Activated CD4-positive, CD25-positive, alpha-beta regulatory T cell treated with anti-CD3 and anti-CD28 coated beads, Interleukin-2, amount 50 U/mL, for 72 hours (primary cell): ENCODE measurements at regions not wholly inside any gene's neighbourhood (a gene's known extent, or its start where the extent isn't known, plus 50 kb on each side); places are given as distances from the start of the nearest gene placed in this dataset.

ENCODE experiments used
- DNase-seq: peaks from one replicate; pipeline ENCODE4 v3.0.0; 2021

DNA sequence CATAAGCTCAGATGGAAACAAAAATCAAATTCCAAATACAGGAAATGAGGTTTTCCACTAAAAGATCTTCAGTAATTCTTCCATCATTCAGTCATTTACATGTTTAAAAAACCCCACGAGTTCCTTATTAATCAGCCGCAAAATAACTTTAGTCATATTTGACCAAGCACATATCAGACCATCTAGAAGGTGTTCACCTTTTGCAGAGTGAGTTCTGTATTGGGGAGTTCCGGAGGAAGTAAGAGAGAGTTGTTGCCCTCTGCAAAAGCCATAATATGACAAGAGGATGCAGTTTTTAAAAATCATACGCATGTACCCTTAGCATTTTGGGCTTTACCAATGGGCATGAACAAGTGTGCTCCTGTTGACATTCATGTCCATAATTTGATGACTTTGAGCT lies 61.6 kb downstream of the CCR1 start:
- DNase-seq = no peak

- DNase-seq = no peak
Measured at GRCh38 chr3:46146021-46146420, 62.1 kb downstream of the CCR1 start.

- no peak for DNase-seq
Measured at GRCh38 chr3:46145147-46145546, 63.0 kb downstream of the CCR1 start.

DNA sequence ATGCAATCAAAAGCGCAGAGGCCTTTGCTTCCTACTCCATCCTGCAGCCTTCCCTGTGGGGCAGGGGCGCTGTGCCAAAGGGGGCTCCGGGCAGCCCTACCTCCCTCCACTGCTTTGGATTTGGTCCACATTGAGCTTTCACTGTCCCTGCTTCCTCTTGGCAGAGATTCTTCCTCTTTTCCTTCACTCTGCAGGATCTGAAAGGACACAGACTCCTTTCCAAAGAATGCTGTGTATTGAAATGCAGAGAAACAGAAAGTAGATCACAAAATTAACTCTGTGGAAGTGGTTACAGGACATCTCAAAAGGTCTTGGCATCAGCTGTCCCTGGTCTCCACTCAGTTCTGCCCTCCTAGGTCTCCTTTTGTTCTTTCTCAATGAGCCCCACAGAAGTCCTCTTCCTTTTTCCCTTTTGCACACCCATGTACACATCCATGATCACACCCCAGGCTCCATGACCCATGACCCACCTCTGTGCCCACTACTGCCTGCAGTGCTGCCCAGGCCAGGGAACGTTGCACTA lies 64.1 kb downstream of the CCR1 start:
- DNase-seq = no peak

DNA sequence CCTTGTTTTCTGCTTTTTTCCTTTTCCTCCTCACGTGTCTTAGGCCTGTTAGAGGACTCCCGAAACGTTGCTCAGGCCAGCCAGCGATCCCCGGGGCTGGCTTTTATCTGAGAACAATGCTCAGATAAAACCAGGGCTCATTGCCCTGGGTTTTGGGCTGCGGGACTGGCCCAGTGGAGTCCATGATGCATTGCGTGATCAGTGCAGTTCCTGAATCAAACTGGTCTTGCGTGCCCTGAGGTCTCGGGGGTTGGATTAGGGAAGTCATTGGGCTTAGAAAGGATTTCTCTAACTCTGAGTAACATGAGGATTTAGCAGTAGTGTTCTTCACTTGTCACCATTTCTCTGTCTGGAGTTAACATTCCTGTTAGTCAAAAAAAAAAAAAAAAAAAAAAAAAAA lies 66.3 kb downstream of the CCR1 start:
- no peak for DNase-seq

- DNase-seq = no peak
Measured at GRCh38 chr3:46138581-46138980, 69.5 kb downstream of the CCR1 start.

DNA sequence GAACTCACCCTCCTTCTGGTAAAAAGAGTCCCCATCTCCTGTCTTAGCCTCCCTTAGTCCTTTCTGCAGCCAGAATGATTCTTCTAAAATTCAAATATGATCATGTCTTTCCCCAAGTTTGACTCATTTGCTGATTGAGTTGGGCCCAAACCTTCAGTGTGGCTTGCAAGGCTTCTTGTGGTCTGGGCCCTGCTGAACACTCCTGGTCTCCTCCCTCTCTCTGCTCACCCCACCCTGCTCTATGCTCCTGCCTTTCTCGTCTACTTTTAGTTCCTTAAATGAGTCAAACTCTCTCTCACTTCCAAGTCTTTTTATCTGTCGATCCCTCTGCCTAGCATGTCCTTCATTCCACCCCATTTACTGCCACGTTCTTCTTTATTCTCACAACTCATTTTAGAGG lies 72.6 kb downstream of the CCR1 start:
- DNase-seq = no peak

GRCh38 chr3:46133285-46133684 lies 74.8 kb downstream of the CCR1 start:
- no peak for DNase-seq

- no peak for DNase-seq
Measured at GRCh38 chr3:46132565-46132964, 75.5 kb downstream of the CCR1 start.

DNA sequence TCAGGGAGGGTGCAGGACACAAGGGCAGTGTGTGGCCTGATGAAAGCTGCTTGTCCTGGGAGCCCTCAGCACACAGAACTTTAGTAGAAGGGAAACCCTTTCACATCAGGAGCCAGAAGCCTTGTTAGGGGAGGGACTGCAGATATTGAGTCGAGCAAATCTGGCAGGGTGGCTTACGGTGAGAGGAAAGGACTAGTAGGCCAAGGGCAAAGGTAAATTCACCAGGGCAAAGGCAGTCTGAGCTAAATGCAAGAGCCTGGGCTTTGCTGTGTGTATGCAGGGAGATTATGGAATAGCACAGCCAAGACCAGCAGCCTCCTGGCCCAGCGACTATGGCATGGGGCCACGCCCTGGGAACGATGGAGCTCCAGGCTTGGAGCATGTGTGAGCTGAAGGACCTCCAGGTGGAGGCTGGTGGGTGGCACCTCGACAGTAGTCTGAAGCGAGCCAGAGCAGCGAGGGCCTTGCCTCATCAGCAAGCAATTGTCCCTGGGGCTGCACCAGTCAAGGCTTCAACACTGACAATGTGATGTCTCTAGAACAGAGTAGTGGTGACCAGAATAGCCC lies 76.1 kb downstream of the CCR1 start:
- DNase-seq = no peak

- no peak for DNase-seq
Measured at GRCh38 chr3:46130631-46131310, 77.3 kb downstream of the CCR1 start.

GRCh38 chr3:46129588-46130272 lies 78.4 kb downstream of the CCR1 start:
- no peak for DNase-seq

DNA sequence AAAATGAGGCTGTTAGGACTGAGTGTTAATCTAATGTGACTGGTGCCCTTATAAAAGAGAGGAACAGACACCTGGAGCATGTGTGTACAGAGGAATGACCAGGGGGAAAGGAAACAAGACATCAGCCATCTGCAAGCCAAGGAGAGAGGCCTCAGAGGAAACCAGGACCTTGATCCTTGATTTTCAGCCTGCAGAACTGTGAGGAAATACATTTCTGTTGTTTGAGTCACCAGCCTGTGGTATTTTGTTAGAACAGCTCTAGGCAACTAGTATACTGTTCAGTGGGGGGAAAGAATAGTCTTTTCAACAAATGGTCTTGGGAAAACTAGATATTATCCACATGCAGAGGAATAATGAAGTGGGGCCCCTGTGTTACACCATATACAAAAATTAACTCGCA lies 80.6 kb downstream of the CCR1 start:
- no peak for DNase-seq

DNA sequence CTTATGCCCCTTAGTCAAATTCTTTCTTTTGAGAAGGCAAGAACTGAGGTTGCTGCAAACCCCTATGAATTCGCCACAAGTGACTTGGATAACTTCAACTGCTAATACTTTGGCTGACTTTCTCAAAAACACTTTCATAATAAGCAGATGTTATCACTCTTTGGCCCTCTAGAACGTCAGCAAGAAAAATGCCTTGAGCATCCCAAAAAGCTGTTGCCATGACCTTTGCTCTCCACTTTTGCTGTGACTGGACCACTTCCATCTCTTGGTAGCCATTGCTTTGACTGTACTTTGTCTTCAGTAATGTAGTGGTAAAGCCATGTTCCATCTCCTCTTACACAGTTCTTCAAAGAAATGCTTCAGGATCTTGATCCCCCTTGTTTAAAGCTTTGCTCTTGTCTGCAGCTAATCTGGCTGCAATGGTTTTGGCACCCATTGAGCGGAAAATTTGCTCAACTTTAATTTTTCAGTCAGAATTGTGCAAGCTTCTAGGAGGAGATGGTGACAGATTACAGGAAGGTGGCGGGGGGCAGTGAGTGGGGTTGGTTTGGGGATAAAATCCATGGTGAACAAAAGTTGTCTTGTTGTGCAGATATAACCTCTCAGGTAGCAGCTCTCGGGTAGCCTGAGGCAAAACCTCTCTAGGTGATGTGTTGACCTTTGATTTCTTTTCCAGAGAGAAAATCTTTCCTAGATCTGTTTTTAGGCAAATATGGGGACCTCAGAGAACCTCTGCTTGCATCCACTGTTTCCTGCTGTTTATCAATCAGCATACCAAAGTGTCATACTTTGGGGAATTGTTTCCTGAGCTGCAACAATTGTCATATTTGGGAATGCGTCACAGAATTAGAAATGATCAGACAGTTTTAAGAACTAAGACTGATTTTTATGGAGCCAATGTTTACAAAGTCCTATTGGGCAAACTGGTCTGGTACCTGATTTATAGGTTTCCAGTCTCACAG lies 83.6 kb downstream of the CCR1 start:
- DNase-seq = no peak

DNA sequence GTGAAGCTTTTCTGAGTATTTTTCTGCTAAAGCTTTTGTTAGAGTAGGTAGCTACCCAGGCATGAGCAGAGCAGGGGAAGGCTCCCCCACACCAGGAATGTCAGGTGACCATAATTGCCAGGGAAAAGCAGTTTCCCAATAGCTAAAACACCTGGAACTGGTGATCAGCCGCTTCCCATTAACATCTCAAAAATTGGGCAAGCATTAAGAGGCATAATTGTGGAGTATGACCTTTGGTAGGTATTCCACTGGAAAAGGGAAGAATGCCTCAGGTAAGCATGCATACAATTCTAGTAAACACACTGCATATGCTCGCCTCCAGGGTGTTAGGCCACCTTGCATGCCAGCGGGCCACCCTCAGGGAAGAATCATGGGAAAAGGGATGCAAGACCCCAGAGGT lies 84.5 kb downstream of the CCR1 start:
- DNase-seq = no peak

- DNase-seq = no peak
Measured at GRCh38 chr3:46122091-46122490, 86.0 kb downstream of the CCR1 start.

DNA sequence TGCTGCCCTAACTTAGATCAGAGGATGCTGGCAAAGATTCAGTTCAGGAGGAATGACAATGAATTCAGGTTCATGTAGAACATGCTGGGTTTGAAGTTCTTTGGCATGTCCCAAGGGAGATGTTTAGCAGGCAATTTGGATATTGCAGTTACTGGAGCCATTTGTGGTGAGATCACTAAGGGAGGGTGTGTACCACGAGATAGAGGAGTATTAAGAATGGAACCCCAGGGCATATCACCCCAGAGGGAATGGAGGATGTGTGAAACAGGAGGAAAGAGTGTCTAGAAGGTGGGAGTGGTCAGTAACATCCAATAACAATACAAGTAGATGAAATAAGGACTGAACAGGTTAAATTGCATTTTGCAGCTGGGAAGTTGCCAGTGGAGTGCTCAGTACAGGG lies 87.1 kb downstream of the CCR1 start:
- no peak for DNase-seq

DNA sequence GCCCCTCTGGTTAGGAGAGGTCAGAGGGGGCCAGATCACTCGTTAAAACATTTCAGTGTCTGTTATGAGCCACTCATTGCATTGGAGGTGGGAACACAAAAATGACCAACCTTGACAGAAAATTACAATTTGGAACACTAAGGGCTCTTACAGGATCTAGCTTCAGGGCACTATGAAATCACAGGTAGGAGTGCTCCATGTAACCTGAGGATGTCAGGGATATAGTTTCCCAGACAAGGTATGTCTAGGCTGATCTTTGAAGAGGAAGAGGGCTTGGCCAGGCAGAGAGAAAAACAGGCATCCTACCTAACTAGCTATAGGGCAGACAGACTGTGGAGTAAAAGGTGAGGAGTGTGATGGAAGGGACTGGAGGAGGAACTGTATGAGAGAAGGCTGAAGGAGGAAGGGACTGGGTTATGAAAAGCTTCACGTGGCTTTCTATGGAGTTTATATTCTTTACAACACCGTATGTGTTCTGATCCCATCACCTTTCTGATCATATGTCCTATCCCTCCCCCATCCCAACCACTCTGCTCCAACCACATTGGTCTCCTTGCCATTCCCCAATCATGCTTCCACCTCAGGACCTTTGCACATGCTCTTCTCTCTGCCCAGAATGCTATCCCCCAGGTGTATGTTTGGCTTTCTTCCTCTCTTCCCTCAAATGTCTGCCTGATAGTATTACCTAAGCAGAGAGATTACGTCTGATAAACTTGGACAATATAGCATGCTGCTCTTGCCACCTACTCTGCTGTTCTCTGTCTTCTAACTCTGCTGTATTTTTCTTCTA lies 88.2 kb downstream of the CCR1 start:
- no peak for DNase-seq

GRCh38 chr3:46119253-46119652 lies 88.9 kb downstream of the CCR1 start:
- no peak for DNase-seq

- no peak for DNase-seq
Measured at GRCh38 chr3:46116996-46117395, 89.7 kb upstream of the XCR1 start.

DNA sequence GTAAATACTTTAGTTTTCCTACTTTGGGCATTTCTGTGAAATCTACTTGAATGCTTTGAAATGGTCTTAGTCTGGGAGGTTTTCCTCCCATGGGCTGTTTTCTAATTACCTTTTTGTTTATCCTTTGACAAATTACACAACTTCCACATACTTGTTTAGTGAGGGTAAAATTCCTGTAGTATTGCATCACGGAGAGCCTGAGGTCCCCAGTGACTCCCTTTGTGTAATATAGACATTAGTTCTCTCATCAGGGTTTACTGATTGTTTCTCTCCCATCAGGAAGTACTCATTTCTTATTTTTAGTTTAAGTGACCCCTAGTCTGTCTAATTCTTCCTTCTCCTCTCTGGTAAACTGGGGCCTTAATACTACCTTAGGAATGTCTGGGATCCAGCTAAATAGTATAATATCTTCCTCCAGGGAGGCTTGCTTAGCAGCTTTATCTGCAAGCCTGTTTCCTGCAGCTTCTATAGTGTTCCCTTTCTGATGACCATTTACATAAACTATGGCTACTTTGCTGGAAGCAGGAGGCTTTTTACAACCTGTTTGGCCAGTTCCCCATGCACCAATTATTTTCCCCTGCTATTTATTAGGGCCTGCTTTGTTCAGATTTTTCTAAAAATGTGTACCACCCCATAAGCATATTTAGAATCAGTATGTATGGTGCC lies 87.2 kb upstream of the XCR1 start:
- DNase-seq = no peak

DNA sequence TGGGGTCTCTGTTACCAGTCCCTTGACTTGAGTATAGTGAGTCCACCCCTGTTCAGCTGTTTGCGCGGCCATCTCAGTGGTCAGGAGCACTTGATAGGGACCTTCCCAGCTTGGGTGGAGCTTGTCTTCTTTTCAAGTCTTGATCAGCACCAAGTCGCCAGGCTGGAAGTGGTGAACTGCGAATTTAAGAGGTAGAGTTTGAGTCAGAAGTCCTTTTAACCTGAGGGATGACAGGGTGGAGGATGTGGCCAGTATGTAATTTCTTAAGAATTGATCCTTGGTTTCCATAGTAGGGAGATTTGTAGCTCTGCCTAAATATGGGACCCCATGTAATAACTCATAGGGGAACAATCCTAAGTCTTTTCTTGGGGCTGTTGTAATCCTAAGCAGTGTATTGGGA lies 86.3 kb upstream of the XCR1 start:
- no peak for DNase-seq
